ENCODE measurements at regions not wholly inside any gene's neighbourhood (a gene's known extent, or its start where the extent isn't known, plus 50 kb on each side); places are given as distances from the start of the nearest gene placed in this dataset.

DNA sequence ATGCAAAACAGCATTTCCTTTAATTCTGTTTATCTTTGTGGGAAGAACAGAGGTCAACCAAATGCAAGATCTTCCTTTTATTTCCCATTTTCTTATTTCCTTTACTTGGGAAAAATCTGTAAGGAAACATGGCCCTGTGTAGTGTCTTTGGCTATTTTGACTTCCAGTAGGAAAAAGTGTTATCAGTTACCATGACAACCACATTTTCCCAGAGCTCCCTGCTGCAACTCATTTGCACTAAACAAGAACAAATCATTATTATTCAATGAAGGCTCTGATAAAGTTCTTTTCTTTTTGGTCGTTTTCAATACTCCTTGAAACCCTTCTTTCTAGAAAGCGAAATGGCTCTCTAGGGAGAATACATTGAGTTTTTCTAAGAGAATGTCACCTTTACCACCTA lies 117.2 kb upstream of the DDX53 start:
- Histone ChIP-seq H3K9me3 (no peaks in the 10 kb centered on the region), H3K27ac (no peak overlapping the region), H3K4me3 (no peak overlapping the region), H3K27me3 (no peaks in the 10 kb centered on the region), H3K4me1 (no peaks in the 10 kb centered on the region), H3K36me3 (no peaks in the 10 kb centered on the region)
- no peak for DNase-seq
- intact Hi-C loops (cut with DNase I; ENCODE audit: low total_unique reads): no loop called here
- TF ChIP-seq, protein P1, sequence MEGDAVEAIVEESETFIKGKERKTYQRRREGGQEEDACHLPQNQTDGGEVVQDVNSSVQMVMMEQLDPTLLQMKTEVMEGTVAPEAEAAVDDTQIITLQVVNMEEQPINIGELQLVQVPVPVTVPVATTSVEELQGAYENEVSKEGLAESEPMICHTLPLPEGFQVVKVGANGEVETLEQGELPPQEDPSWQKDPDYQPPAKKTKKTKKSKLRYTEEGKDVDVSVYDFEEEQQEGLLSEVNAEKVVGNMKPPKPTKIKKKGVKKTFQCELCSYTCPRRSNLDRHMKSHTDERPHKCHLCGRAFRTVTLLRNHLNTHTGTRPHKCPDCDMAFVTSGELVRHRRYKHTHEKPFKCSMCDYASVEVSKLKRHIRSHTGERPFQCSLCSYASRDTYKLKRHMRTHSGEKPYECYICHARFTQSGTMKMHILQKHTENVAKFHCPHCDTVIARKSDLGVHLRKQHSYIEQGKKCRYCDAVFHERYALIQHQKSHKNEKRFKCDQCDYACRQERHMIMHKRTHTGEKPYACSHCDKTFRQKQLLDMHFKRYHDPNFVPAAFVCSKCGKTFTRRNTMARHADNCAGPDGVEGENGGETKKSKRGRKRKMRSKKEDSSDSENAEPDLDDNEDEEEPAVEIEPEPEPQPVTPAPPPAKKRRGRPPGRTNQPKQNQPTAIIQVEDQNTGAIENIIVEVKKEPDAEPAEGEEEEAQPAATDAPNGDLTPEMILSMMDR (IDR thresholded peaks at IDR 0.05): no peak
- no peak for TF ChIP-seq POLR2A (IDR thresholded peaks at IDR 0.05)

DNA sequence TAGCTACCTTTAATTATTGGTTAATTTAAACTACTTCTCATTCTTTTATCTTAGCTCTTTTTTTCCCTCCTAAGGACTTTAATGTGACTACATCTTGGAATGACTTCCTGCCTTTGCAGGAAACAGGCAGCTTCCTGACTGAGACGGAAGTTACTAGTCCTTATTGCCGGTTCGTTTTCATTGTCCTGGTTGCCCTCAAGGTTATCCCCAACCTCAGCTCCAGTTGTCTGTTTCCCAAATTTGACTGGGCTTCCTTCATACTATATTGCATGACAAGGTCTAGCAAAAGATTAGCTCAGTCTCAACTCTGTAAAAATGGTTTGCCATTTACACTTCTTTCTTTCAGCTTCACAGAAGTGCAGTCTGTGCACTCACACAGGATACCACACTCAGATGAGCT lies 109.9 kb upstream of the DDX53 start:
- Histone ChIP-seq H3K4me3 (no peak overlapping the region), H3K27ac (no peak overlapping the region), H3K27me3 (no peaks in the 10 kb centered on the region), H3K4me1 (no peaks in the 10 kb centered on the region), H3K9me3 (no peaks in the 10 kb centered on the region), H3K36me3 (no peaks in the 10 kb centered on the region)
- TF ChIP-seq POLR2A (IDR thresholded peaks at IDR 0.05): no peak
- TF ChIP-seq, protein P1 (IDR thresholded peaks at IDR 0.05): no peak
- no peak for DNase-seq
- intact Hi-C loops (cut with DNase I; ENCODE audit: low total_unique reads): no loop called here

DNA sequence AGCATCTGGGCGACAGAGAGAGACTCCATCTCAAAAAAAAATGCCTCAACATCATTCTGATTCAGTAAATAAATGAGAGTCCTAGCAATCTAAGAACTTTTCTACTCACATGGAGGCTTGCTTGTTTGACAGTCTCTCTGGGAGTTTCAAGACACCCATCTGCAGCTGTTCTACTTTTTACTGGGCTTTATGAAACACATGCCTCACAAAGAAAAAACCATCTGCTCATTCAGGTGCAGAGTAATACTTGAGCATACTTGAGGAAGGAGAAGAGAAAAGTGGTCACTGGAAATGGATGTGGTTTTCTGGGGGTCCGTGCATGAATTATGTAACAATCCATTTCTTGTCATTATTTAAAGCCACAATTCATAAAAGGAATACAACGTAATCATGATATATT lies 87.1 kb upstream of the DDX53 start:
- Histone ChIP-seq H3K27me3 (no peaks in the 10 kb centered on the region), H3K9me3 (no peaks in the 10 kb centered on the region), H3K27ac (no peak overlapping the region), H3K4me3 (no peak overlapping the region), H3K36me3 (no peaks in the 10 kb centered on the region), H3K4me1 (no peaks in the 10 kb centered on the region)
- TF ChIP-seq, protein P1 (IDR thresholded peaks at IDR 0.05): no peak
- no peak for TF ChIP-seq POLR2A (IDR thresholded peaks at IDR 0.05)
- DNase-seq: no peak
- intact Hi-C loops (cut with DNase I; ENCODE audit: low total_unique reads): no loop called here

DNA sequence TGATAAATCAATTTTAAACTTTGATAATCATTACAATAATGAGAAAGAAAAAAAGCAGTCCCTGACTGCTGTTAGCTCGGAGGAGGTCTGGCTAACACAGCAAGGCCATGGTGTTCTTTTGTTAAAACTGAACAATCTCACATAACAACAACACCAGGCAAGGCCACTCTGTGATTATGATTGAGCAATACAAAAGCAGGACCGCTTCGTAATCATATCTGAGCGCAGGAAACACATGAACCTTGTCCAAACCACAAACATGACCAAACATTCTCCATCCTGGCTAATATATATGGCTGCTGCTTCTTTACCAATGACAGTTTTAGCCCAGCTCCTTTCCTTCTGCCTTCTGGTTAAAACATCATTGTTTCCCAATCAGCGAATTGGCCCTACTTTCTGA lies 76.8 kb upstream of the DDX53 start:
- H3K36me3 ChIP-seq: no peaks in the 10 kb centered on the region
- H3K27me3 ChIP-seq: no peaks in the 10 kb centered on the region
- TF ChIP-seq, protein P1 (IDR thresholded peaks at IDR 0.05): no peak
- TF ChIP-seq POLR2A (IDR thresholded peaks at IDR 0.05): no peak
- no peak overlapping the region for H3K27ac ChIP-seq
- no peaks in the 10 kb centered on the region for H3K4me1 ChIP-seq
- no peaks in the 10 kb centered on the region for H3K9me3 ChIP-seq
- no peak overlapping the region for H3K4me3 ChIP-seq
- intact Hi-C loops (cut with DNase I; ENCODE audit: low total_unique reads): no loop called here
- DNase-seq: peak in 1 of 2 donors; percentile 16

DNA sequence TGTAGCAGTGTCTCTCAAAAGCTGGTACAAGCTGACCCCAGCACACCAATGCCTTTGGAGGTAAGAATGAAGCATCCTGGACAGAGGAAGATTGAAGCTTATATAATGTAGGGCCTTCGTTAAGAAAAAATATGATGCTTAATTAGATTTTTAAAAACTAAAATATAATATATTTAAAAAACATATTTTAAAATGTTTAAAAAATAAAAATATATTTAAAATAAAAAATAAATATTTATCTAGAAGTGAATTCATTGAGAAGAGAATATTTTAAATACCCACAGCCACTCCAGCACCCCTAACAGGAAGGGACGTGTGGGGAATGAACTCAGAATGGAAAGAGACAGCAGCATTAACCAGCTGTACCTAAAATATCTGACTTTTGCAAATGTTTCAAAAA lies 65.1 kb upstream of the DDX53 start:
- TF ChIP-seq, protein P1 (IDR thresholded peaks at IDR 0.05): no peak
- no peak for TF ChIP-seq POLR2A (IDR thresholded peaks at IDR 0.05)
- no peaks in the 10 kb centered on the region for H3K9me3 ChIP-seq
- intact Hi-C loops (cut with DNase I; ENCODE audit: low total_unique reads): no loop called here
- H3K4me3 ChIP-seq: no peak overlapping the region
- no peak for DNase-seq
- no peaks in the 10 kb centered on the region for H3K36me3 ChIP-seq
- H3K4me1 ChIP-seq: no peaks in the 10 kb centered on the region
- no peak overlapping the region for H3K27ac ChIP-seq
- H3K27me3 ChIP-seq: no peaks in the 10 kb centered on the region

All from uterus (tissue), 3 donors.